ENCODE measurements at regions not wholly inside any gene's neighbourhood (a gene's known extent, or its start where the extent isn't known, plus 50 kb on each side); places are given as distances from the start of the nearest gene placed in this dataset.

- H3K36me3 ChIP-seq (ENCODE audit: insufficient read depth): no peaks in the 10 kb centered on the region
- H3K9ac ChIP-seq: no peak overlapping the region
- H3K4me1 ChIP-seq (ENCODE audit: low read depth, poor library complexity, severe bottlenecking): no peaks in the 10 kb centered on the region
- no peaks in the 10 kb centered on the region for H3K27me3 ChIP-seq (ENCODE audit: insufficient read depth, low read depth)
- H3K79me2 ChIP-seq (ENCODE audit: insufficient read depth, low read depth): no peaks in the 10 kb centered on the region
- no peak overlapping the region for H3K27ac ChIP-seq
- H3K4me3 ChIP-seq (IDR thresholded peaks at IDR 0.05; ENCODE audit: insufficient read depth, low read depth, low read length): no peak overlapping the region
- H2AFZ ChIP-seq (ENCODE audit: low read depth): no peak overlapping the region
- H4K20me1 ChIP-seq (ENCODE audit: insufficient read depth): no peaks in the 10 kb centered on the region
- no peak for TF ChIP-seq CTCF (conservative IDR thresholded peaks at IDR 0.05; ENCODE audit: low read depth, low read length)
- H3K4me2 ChIP-seq: no peak overlapping the region
These were observed 236.7 kb downstream of the OTUD1 start for GRCh38 chr10:23675585-23675984.

GRCh38 chr10:23676296-23676695 lies 237.4 kb downstream of the OTUD1 start:
- no peak overlapping the region for H3K27ac ChIP-seq
- no peak overlapping the region for H3K9ac ChIP-seq
- H3K27me3 ChIP-seq (ENCODE audit: insufficient read depth, low read depth): no peaks in the 10 kb centered on the region
- no peaks in the 10 kb centered on the region for H3K4me1 ChIP-seq (ENCODE audit: low read depth, poor library complexity, severe bottlenecking)
- no peak overlapping the region for H3K4me3 ChIP-seq (IDR thresholded peaks at IDR 0.05; ENCODE audit: insufficient read depth, low read depth, low read length)
- H2AFZ ChIP-seq (ENCODE audit: low read depth): no peak overlapping the region
- H4K20me1 ChIP-seq (ENCODE audit: insufficient read depth): no peaks in the 10 kb centered on the region
- H3K4me2 ChIP-seq: no peak overlapping the region
- no peak for TF ChIP-seq CTCF (conservative IDR thresholded peaks at IDR 0.05; ENCODE audit: low read depth, low read length)
- no peaks in the 10 kb centered on the region for H3K36me3 ChIP-seq (ENCODE audit: insufficient read depth)
- no peaks in the 10 kb centered on the region for H3K79me2 ChIP-seq (ENCODE audit: insufficient read depth, low read depth)

GRCh38 chr10:23686722-23687121 lies 247.8 kb downstream of the OTUD1 start:
- H3K36me3 ChIP-seq (ENCODE audit: insufficient read depth): no peaks in the 10 kb centered on the region

GRCh38 chr10:23692736-23693135 lies 253.9 kb downstream of the OTUD1 start:
- Histone ChIP-seq H3K9ac (no peak overlapping the region), H3K36me3 (ENCODE audit: insufficient read depth) (no peaks in the 10 kb centered on the region), H3K4me3 (IDR thresholded peaks at IDR 0.05; ENCODE audit: insufficient read depth, low read depth, low read length) (no peak overlapping the region), H3K27me3 (ENCODE audit: insufficient read depth, low read depth) (no peaks in the 10 kb centered on the region), H3K79me2 (ENCODE audit: insufficient read depth, low read depth) (no peaks in the 10 kb centered on the region), H4K20me1 (ENCODE audit: insufficient read depth) (no peaks in the 10 kb centered on the region), H3K4me2 (no peak overlapping the region), H3K4me1 (ENCODE audit: low read depth, poor library complexity, severe bottlenecking) (no peaks in the 10 kb centered on the region), H3K27ac (no peak overlapping the region), H2AFZ (ENCODE audit: low read depth) (no peak overlapping the region)
- no peak for TF ChIP-seq CTCF (conservative IDR thresholded peaks at IDR 0.05; ENCODE audit: low read depth, low read length)

More at GRCh38 chr10:23686722-23687121, 247.8 kb downstream of the OTUD1 start:
- Histone ChIP-seq H3K27me3 (ENCODE audit: insufficient read depth, low read depth) (no peaks in the 10 kb centered on the region), H2AFZ (ENCODE audit: low read depth) (no peak overlapping the region), H3K4me1 (ENCODE audit: low read depth, poor library complexity, severe bottlenecking) (no peaks in the 10 kb centered on the region), H3K9ac (no peak overlapping the region), H3K27ac (no peak overlapping the region), H3K79me2 (ENCODE audit: insufficient read depth, low read depth) (no peaks in the 10 kb centered on the region), H3K4me2 (no peak overlapping the region), H4K20me1 (ENCODE audit: insufficient read depth) (no peaks in the 10 kb centered on the region), H3K4me3 (IDR thresholded peaks at IDR 0.05; ENCODE audit: insufficient read depth, low read depth, low read length) (no peak overlapping the region)
- no peak for TF ChIP-seq CTCF (conservative IDR thresholded peaks at IDR 0.05; ENCODE audit: low read depth, low read length)

Data from KMS-11 (cell line).